A673 (cell line): ENCODE measurements at regions not wholly inside any gene's neighbourhood (a gene's known extent, or its start where the extent isn't known, plus 50 kb on each side); places are given as distances from the start of the nearest gene placed in this dataset.

Source experiments
- CTCF ChIP-seq: fragments of 300-800, 200-600 bp; sonication (generic); conservative IDR thresholded peaks from 2 replicates; pipeline ENCODE4 v1.5.1; 2017; ENCODE audit warnings: low read depth, mild to moderate bottlenecking, antibody characterized with exemption, low read length, moderate library complexity, mixed read lengths
- EZH2 ChIP-seq: fragments of 200-600 bp; sonication (generic); IDR thresholded peaks from 2 replicates; pipeline ENCODE4 v1.6.1; 2017; ENCODE audit warnings: borderline replicate concordance, low read depth, mild to moderate bottlenecking, mixed read lengths, antibody characterized with exemption, low read length; ENCODE audit not compliant: poor library complexity, severe bottlenecking

- no peak for TF ChIP-seq CTCF
- no peak for TF ChIP-seq EZH2
These were observed 297.6 kb downstream of the MAN2A1 start for GRCh38 chr5:109987355-109987754.
